ENCODE measurements at regions not wholly inside any gene's neighbourhood (a gene's known extent, or its start where the extent isn't known, plus 50 kb on each side); places are given as distances from the start of the nearest gene placed in this dataset.

DNA sequence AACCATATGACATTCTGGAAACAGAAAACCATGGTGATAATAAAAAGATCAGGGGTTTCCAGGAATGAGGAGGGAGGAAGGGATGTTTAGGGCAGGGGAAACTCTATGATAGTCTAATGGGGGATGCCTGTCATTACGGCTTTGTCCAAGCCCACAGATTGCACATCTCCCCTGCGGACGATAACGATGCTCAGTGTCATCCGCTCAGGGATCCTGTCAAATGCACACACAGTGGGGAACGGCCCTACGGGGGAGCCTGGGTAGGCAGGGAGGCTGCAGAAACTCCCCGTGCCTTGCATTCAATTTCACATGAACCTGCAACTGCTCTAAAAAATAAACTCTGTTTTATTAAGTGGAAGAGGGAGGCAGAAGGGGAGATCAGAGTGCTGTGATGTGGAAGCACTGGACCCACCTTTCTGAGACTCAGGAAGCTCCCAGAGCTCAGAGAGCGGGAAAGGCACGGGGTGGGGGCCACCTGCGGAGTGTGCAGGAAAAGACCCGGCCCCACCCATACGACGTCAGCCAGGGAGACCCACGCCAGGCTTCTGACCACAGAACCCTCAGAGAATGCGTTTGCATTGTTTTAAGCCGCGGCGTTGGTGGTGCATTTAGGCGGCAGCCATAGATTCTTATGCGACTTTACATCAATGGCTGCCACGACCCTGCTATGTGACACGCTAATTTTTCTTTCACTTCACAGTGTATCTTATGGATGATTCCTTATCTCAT lies 543.5 kb downstream of the BRD1 start:
- H3K4me3 ChIP-seq (replicated peaks; ENCODE audit: low read depth, low read length): no peak overlapping the region
- TF ChIP-seq, protein P1, sequence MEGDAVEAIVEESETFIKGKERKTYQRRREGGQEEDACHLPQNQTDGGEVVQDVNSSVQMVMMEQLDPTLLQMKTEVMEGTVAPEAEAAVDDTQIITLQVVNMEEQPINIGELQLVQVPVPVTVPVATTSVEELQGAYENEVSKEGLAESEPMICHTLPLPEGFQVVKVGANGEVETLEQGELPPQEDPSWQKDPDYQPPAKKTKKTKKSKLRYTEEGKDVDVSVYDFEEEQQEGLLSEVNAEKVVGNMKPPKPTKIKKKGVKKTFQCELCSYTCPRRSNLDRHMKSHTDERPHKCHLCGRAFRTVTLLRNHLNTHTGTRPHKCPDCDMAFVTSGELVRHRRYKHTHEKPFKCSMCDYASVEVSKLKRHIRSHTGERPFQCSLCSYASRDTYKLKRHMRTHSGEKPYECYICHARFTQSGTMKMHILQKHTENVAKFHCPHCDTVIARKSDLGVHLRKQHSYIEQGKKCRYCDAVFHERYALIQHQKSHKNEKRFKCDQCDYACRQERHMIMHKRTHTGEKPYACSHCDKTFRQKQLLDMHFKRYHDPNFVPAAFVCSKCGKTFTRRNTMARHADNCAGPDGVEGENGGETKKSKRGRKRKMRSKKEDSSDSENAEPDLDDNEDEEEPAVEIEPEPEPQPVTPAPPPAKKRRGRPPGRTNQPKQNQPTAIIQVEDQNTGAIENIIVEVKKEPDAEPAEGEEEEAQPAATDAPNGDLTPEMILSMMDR (IDR thresholded peaks at IDR 0.05; ENCODE audit: low read depth, low read length, missing control alignments): no peak
- DNase-seq (ENCODE audit: extremely low read depth, low read depth): no peak

DNA sequence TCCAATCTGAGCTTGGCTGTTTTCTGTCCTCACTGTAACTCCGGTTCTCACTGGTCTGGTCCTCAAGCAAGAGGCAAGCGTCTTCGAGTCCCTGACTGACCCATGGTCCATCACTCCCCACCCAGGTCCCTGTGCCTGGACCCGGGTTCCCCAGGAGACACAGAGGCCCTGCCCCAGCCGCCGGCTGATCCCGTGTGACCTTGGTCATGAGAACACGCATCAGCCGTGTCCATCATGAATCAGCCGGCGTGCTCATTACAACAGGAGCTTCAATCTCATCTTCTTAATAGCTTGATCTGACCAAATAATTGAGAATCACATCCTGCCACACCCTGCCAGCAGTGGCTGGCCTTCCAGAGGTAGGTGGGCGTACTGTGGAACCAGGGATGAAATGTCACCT lies 545.1 kb downstream of the BRD1 start:
- no peak for DNase-seq (ENCODE audit: extremely low read depth, low read depth)
- no peak overlapping the region for H3K4me3 ChIP-seq (replicated peaks; ENCODE audit: low read depth, low read length)
- TF ChIP-seq, protein P1 (IDR thresholded peaks at IDR 0.05; ENCODE audit: low read depth, low read length, missing control alignments): no peak

DNA sequence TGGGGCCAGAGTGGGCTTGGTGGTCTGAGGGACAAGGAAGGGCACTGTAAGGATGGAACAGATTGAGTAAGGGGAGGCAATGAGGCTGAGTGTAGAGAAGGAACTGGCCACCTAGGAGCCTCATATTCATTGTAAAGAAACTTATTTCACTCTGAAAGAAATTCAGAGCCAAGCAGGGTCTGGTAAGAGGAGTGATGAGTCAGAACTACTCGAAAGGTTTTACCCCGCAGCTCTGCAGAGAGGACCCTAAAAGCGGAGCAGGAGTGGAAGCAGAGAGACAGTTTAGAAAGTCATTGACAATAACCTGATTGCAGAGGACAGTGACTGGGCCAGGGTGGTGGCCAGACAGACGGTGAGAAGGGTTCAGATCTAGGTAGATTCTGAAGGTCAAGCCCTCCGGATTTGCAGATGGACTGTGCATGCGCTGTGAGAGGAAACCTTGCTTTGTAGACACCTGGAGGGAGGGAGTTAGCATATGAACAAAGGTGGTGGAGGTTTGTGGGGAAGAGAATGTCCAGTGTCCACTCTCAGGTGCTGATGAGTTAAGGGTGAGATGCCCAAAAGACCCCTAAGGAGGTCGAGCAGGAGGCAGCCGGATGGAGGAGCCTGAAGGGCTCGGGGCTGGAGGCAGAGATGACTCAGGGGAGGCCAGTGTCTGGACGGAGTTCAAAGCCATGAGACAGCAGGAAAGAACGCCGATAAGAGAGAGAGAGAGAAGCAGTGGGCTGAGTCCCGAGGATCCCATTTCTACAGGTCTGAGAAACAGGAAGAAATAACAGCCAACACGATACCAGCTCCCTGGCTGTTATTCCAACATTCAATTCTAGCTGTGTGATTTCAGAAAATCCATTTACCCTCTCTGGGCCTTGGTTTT lies 546.0 kb downstream of the BRD1 start:
- DNase-seq (ENCODE audit: extremely low read depth, low read depth): no peak
- TF ChIP-seq, protein P1 (IDR thresholded peaks at IDR 0.05; ENCODE audit: low read depth, low read length, missing control alignments): no peak
- no peak overlapping the region for H3K4me3 ChIP-seq (replicated peaks; ENCODE audit: low read depth, low read length)

DNA sequence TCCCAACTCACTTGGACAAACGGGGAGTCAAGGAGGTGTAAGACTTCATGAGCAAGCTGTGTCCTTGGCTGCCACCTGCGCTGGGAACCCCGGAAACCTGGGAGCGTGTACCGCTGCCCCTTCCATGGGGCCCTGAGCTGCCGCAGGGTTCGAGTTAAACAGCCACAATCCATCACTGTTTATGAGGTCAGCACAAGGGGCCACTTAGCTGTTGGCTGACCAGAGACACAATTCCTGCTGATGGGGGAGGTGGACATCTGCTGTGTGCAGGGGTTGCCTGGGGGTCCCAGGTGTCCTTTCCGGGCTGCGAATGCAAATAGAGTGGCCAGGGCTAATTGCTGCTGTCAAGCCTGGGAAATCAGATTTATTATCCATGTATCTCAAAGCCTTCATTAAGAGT lies 549.3 kb downstream of the BRD1 start:
- no peak for DNase-seq (ENCODE audit: extremely low read depth, low read depth)

DNA sequence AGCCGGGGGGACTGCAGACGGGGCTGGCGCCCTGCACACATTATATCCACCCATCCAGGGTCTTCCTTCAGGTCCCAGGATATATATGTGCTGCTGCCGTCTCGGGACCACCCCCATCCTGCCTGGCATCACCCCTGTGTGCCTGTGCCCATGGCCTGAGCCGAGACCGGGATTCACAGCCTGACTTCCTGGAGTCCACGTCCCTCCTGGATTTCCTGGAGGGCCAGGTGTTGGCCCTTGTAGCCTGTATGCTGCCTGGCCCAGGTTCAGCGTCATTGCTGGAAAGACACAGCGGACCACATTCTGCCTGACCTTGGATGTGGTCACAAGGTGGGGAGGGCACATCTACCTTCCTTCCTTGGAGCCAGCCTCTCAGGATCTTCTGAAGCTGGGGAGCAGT lies 551.1 kb downstream of the BRD1 start:
- TF ChIP-seq, protein P1 (IDR thresholded peaks at IDR 0.05; ENCODE audit: low read depth, low read length, missing control alignments): no peak
- H3K4me3 ChIP-seq (replicated peaks; ENCODE audit: low read depth, low read length): no peak overlapping the region
- no peak for DNase-seq (ENCODE audit: extremely low read depth, low read depth)

More for the DNA sequence above, 549.3 kb downstream of the BRD1 start:
- TF ChIP-seq, protein P1 (IDR thresholded peaks at IDR 0.05; ENCODE audit: low read depth, low read length, missing control alignments): no peak
- no peak overlapping the region for H3K4me3 ChIP-seq (replicated peaks; ENCODE audit: low read depth, low read length)

DNA sequence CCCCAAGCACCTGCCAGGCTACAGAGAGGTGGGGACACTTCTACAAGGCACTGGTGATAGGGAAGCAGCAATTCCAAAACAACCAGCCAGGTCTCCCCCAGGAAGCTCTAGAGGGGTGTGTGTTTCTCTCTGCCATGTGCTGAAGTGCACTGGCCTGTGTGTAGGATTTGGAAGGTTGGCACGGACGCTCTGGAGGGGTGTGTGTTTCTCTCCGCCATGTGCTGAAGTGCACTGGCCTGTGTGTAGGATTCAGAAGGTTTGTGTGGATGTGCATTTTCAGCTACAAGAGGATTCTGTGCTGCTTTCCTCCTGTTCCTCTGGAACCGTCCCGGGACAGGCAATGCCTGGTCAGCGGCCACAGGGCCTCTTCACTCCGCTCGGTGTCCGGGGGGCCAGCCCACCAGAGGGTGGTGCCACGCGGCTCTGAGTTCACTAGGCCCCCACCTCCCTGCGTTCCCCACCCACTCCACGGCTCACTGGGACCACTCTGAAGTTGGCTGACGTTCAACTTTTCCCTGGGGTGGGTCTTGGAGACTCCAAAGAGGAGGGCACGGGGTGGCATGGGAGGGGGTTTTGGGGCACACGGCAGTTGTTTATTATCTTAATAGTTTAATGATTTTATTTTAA lies 552.8 kb downstream of the BRD1 start:
- TF ChIP-seq, protein P1 (IDR thresholded peaks at IDR 0.05; ENCODE audit: low read depth, low read length, missing control alignments): no peak
- no peak for DNase-seq (ENCODE audit: extremely low read depth, low read depth)
- H3K4me3 ChIP-seq (replicated peaks; ENCODE audit: low read depth, low read length): no peak overlapping the region
